ENCODE measurements at regions not wholly inside any gene's neighbourhood (a gene's known extent, or its start where the extent isn't known, plus 50 kb on each side); places are given as distances from the start of the nearest gene placed in this dataset.

DNA sequence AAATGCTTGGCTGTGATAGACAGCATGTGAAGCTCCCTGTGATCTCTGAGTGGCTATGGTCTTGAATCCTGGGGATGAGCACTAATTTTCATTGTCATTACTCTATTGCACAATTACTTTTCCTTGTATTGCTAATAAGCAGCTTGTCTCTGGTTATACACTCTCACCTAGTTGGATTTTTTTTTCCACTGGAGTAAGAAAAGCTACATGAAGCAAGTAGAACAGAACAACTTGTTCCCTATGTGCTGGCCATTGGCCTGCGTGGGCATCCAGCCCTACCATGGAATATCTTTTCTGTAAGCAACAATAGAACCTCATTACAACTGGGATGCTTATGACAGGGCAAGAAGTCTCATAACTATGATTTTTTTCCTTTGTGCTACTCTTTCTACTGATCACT, 807.4 kb downstream of the TNS3 start:
- TF ChIP-seq, protein P1, sequence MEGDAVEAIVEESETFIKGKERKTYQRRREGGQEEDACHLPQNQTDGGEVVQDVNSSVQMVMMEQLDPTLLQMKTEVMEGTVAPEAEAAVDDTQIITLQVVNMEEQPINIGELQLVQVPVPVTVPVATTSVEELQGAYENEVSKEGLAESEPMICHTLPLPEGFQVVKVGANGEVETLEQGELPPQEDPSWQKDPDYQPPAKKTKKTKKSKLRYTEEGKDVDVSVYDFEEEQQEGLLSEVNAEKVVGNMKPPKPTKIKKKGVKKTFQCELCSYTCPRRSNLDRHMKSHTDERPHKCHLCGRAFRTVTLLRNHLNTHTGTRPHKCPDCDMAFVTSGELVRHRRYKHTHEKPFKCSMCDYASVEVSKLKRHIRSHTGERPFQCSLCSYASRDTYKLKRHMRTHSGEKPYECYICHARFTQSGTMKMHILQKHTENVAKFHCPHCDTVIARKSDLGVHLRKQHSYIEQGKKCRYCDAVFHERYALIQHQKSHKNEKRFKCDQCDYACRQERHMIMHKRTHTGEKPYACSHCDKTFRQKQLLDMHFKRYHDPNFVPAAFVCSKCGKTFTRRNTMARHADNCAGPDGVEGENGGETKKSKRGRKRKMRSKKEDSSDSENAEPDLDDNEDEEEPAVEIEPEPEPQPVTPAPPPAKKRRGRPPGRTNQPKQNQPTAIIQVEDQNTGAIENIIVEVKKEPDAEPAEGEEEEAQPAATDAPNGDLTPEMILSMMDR (IDR thresholded peaks at IDR 0.05) = no peak
- TF ChIP-seq EP300 (IDR thresholded peaks at IDR 0.05) = peak in 1 of 2 donors; percentile 60
